Aorta (tissue), 5 donors: ENCODE measurements at regions not wholly inside any gene's neighbourhood (a gene's known extent, or its start where the extent isn't known, plus 50 kb on each side); places are given as distances from the start of the nearest gene placed in this dataset.

Experiments
- ATAC-seq: fragments of 200-7000 bp; cut with Tn5 transposase; one replicate; pipeline ENCODE4 v1.9.1; 2022; ENCODE audit warnings: moderate library complexity; ENCODE audit not compliant: low FRiP score
- DNase-seq, 2 donors: peaks; one replicate each; pipeline ENCODE4 v3.0.0-alpha.2; 2020
- H3K27ac ChIP-seq, 2 donors: one replicate each; pipeline ENCODE4 v1.5.1; 2013; ENCODE audit warnings: low read length in 2 of 2, mild to moderate bottlenecking in 2 of 2, moderate library complexity in 2 of 2, control low read depth in 1 of 2, inconsistent platforms in 1 of 2, low read depth in 1 of 2
- H3K27me3 ChIP-seq, 2 donors: one replicate each; pipeline ENCODE4 v1.6.1; 2013; ENCODE audit warnings: control low read depth in 1 of 2, low read length in 1 of 2, mild to moderate bottlenecking in 1 of 2, moderate library complexity in 1 of 2; ENCODE audit not compliant: insufficient read depth in 2 of 2, control insufficient read depth in 1 of 2
- H3K36me3 ChIP-seq, 2 donors: one replicate each; pipeline ENCODE4 v1.6.1; 2013; ENCODE audit warnings: control low read depth in 1 of 2, low read length in 1 of 2, mild to moderate bottlenecking in 1 of 2; ENCODE audit not compliant: insufficient read depth in 2 of 2, control insufficient read depth in 1 of 2
- H3K4me1 ChIP-seq, 2 donors: one replicate each; pipeline ENCODE4 v1.6.1; 2013; ENCODE audit warnings: low read length in 2 of 2, control low read depth in 1 of 2, mild to moderate bottlenecking in 1 of 2, moderate library complexity in 1 of 2; ENCODE audit not compliant: insufficient read depth in 2 of 2, control insufficient read depth in 1 of 2
- H3K4me3 ChIP-seq, 2 donors: one replicate each; pipeline ENCODE4 v1.5.1; 2013; ENCODE audit warnings: low read length in 2 of 2, control low read depth in 1 of 2, mild to moderate bottlenecking in 1 of 2
- H3K9me3 ChIP-seq: one replicate; pipeline ENCODE4 v1.6.1; 2013; ENCODE audit warnings: mild to moderate bottlenecking, low read length; ENCODE audit not compliant: control insufficient read depth
- WGBS, 2 donors: extraction: QIAGEN DNeasy Blood & Tissue Kit; methylation state at CpG; one replicate each; pipeline ENCODE4 v1.1.7; 2013; 5-methylcytosine and 5-hydroxymethylcytosine counted together
- intact Hi-C, 2 donors: fragments of 100-400 bp; cut with DNase I; formaldehyde crosslinking; loops; one replicate each; pipeline versions ENCODE4 v1.14.2 to v1.15.0; 2022
- donor health status: healthy with polysubstance abuse.
- donor health status: Bipolar disorder and iron deficiency.
- donor health status: DM: no; HTN: no; CAD: no.
- donor health status: DM: no; HTN: no; CAD: no.
- donor health status: DM: yes; HTN: yes; CAD: no.

DNA sequence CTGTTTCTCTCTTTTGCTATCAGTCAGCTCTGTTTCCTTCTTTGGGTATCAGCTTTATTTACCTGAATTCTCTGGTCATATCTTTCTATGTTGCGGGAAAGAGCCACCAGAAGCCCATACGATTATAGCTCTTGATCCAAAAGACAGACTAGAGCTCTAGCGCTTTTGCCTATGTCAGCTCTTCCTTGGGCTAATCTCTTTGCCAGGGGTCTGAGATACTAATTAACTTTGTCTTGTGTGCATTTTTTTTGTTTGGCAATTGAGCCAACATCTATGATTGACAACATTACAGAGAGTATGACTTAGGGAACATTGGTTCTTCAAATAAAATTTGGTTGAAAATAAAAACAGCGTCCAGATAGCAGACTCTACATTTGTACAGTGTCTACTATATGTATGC lies 603.0 kb downstream of the KCTD16 start:
- intact Hi-C loops, result no loop called here
- no peaks in the 10 kb centered on the region for H3K36me3 ChIP-seq
- H3K27me3 ChIP-seq, result no peaks in the 10 kb centered on the region
- ATAC-seq, result no peak
- H3K27ac ChIP-seq, result no peak overlapping the region
- 71 to 84% methylated on average over 4 of the region's 4 CpGs for WGBS, 2 donors
- no peak overlapping the region for H3K4me3 ChIP-seq
- H3K9me3 ChIP-seq, result no peaks in the 10 kb centered on the region
- H3K4me1 ChIP-seq, result no peaks in the 10 kb centered on the region
- no peak for DNase-seq

- 89 to 95% methylated on average over 2 of the region's 2 CpGs for WGBS, 2 donors
- no peaks in the 10 kb centered on the region for H3K27me3 ChIP-seq
- no peaks in the 10 kb centered on the region for H3K4me1 ChIP-seq
- DNase-seq (no peak), ATAC-seq (no peak)
- H3K4me3 ChIP-seq, result no peak overlapping the region
- intact Hi-C loops, result no loop called here
- H3K36me3 ChIP-seq, result no peaks in the 10 kb centered on the region
- H3K27ac ChIP-seq, result no peak overlapping the region
- H3K9me3 ChIP-seq, result no peaks in the 10 kb centered on the region
Measured at GRCh38 chr5:144771802-144772201, 601.1 kb downstream of the KCTD16 start.

DNA sequence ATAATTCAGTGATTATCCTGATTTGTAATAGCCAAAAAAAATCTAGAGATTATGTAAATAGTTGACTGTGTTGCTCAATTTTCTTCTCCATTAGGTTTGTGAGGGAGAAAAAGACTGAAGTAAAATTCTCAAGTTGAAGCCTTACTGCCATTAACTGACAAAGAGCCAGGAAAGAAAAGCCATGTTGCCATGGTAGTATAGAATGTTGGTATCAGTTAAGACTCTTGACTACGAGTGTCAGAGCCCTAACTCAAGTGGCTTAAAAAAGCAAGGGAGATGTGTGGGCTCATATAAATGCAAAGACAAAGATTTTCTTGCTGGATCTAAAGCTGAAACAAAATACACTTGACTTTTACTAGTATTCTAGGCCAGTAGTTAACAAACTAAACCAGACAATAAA lies 571.7 kb downstream of the KCTD16 start:
- 4 to 9% methylated on average over 1 of the region's 1 CpG for WGBS, 2 donors

GRCh38 chr5:144731786-144732185 lies 561.1 kb downstream of the KCTD16 start:
- no peak overlapping the region for H3K4me3 ChIP-seq
- H3K27me3 ChIP-seq, result no peaks in the 10 kb centered on the region
- no peak for ATAC-seq
- 58 to 66% methylated on average over 1 of the region's 1 CpG for WGBS, 2 donors
- no peaks in the 10 kb centered on the region for H3K9me3 ChIP-seq
- DNase-seq, result no peak
- no peaks in the 10 kb centered on the region for H3K4me1 ChIP-seq
- intact Hi-C loops, result no loop called here
- H3K27ac ChIP-seq, result no peak overlapping the region
- no peaks in the 10 kb centered on the region for H3K36me3 ChIP-seq

More for the DNA sequence above, 571.7 kb downstream of the KCTD16 start:
- Histone ChIP-seq H3K27me3 (no peaks in the 10 kb centered on the region), H3K27ac (no peak overlapping the region), H3K4me1 (no peaks in the 10 kb centered on the region), H3K36me3 (no peaks in the 10 kb centered on the region), H3K9me3 (no peaks in the 10 kb centered on the region), H3K4me3 (no peak overlapping the region)
- intact Hi-C loops, result no loop called here
- ATAC-seq (no peak), DNase-seq (no peak)

DNA sequence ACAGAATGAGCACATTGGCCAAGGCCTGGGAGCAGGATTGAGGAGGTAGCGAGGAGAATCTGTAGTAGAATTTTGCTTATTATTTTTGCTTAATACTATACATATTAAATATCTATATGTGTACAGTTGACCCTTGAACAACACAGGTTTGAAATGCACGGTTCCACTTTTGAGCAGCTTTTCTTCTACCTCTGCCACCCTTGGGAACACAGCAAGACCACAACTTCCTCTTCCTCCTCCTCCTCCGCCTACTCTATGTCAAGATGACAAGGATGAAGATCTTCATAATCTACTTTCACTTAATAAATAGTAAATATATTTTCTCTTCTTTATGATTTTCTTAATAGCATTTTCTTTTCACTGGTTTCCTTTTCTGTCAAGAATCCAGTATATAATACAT lies 541.4 kb downstream of the KCTD16 start:
- H3K36me3 ChIP-seq, result no peaks in the 10 kb centered on the region
- no peaks in the 10 kb centered on the region for H3K4me1 ChIP-seq
- no peaks in the 10 kb centered on the region for H3K27me3 ChIP-seq
- ATAC-seq (no peak), DNase-seq (no peak)
- no peak overlapping the region for H3K4me3 ChIP-seq
- H3K9me3 ChIP-seq, result no peaks in the 10 kb centered on the region
- 62 to 65% methylated on average over 3 of the region's 3 CpGs for WGBS, 2 donors
- intact Hi-C loops, result no loop called here
- no peak overlapping the region for H3K27ac ChIP-seq

DNA sequence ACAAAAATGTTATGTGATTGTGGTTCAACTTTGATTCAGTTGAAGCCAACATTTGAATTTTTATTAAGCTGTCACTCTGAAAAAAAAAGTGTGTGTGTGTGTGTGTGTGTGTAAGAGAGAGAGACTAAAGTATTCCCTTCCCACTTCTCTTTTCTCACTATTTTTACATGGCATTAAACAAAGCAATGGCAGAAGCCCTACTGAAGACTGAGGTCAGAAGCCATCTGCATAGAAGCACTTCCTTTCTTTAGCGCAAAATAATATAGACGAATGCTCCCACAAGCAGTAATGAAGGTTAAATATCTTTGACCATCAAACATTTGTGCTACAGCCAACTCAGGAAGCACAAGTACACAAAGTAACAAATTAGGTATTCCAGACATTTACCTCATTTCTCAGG lies 540.5 kb downstream of the KCTD16 start:
- intact Hi-C loops, result no loop called here
- Histone ChIP-seq H3K36me3 (no peaks in the 10 kb centered on the region), H3K4me3 (no peak overlapping the region), H3K27ac (no peak overlapping the region), H3K9me3 (no peaks in the 10 kb centered on the region), H3K27me3 (no peaks in the 10 kb centered on the region), H3K4me1 (no peaks in the 10 kb centered on the region)
- 64 to 79% methylated on average over 2 of the region's 2 CpGs for WGBS, 2 donors
- ATAC-seq, result no peak
- DNase-seq, result no peak

- H3K9me3 ChIP-seq, result no peaks in the 10 kb centered on the region
- ATAC-seq, result no peak
- intact Hi-C loops, result no loop called here
Measured at GRCh38 chr5:144710637-144711036, 540.0 kb downstream of the KCTD16 start.

DNA sequence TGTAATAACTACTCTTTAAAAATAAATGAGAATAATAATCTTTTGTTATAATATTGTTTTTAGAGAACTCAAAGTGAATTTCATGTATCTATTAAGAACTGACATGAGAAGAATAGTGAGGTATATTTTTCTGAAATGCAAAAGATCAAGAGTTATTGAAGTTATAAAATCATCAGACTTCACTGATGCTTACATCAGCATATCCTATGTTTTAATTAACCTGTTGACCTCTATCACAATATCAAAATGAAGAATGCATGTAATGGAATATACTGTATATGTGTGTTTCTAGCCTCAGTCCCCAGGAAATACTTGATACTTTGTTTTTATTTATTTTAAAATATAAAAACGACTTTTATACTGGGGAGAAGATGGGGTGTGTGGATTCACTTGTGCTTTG lies 533.1 kb downstream of the KCTD16 start:
- no peak for ATAC-seq
- Histone ChIP-seq H3K4me1 (no peaks in the 10 kb centered on the region), H3K27me3 (no peaks in the 10 kb centered on the region), H3K27ac (no peak overlapping the region), H3K4me3 (no peak overlapping the region), H3K9me3 (no peaks in the 10 kb centered on the region), H3K36me3 (no peaks in the 10 kb centered on the region)
- WGBS, 2 donors, result 49 to 53% methylated on average over 1 of the region's 1 CpG
- no peak for DNase-seq
- intact Hi-C loops, result no loop called here

More at GRCh38 chr5:144710637-144711036, 540.0 kb downstream of the KCTD16 start:
- Histone ChIP-seq H3K27me3 (no peaks in the 10 kb centered on the region), H3K36me3 (no peaks in the 10 kb centered on the region), H3K4me1 (no peaks in the 10 kb centered on the region), H3K4me3 (no peak overlapping the region), H3K27ac (no peak overlapping the region)
- DNase-seq, result no peak
- 60 to 61% methylated on average over 2 of the region's 2 CpGs for WGBS, 2 donors

DNA sequence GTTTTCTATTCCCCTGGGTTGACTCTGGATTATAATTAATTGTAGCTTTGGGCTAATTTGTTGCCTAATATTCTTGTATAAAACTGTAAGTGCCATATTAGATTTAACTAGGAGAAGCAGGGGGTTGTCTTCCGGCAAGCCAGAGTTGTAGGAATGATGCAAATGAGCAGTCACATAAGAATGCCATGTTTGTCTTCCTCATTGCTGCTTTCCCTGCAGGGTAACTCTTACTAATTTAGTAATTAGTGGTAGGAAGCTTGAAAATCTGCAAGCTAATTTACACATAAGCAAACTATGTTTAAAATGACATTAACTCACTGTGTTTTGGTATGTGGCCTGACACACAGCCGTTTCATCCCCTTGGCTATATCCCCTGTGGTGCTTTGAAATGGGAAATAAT lies 527.8 kb downstream of the KCTD16 start:
- H3K9me3 ChIP-seq, result no peaks in the 10 kb centered on the region
- DNase-seq (no peak), ATAC-seq (no peak)
- intact Hi-C loops, result no loop called here
- H3K27ac ChIP-seq, result no peak overlapping the region
- H3K36me3 ChIP-seq, result no peaks in the 10 kb centered on the region
- no peak overlapping the region for H3K4me3 ChIP-seq
- no peaks in the 10 kb centered on the region for H3K27me3 ChIP-seq
- no peaks in the 10 kb centered on the region for H3K4me1 ChIP-seq
- WGBS, 2 donors, result 63 to 69% methylated on average over 2 of the region's 2 CpGs
